Neural crest cell (in vitro differentiated cells): ENCODE measurements at regions not wholly inside any gene's neighbourhood (a gene's known extent, or its start where the extent isn't known, plus 50 kb on each side); places are given as distances from the start of the nearest gene placed in this dataset.

Source experiments
- DNase-seq: peaks from one replicate; pipeline ENCODE4 v3.0.0; 2021; ENCODE audit warnings: low read depth, mixed read lengths, low spot score
- H3K27ac Mint-ChIP-seq: one replicate; pipeline ENCODE4 v1.8.0; 2021; ENCODE audit warnings: mild to moderate bottlenecking, mixed read lengths; ENCODE audit not compliant: unreplicated experiment
- H3K27me3 Mint-ChIP-seq: 2 replicates; pipeline ENCODE4 v1.8.0; 2021; ENCODE audit warnings: low read depth, mild to moderate bottlenecking, mixed read lengths
- H3K36me3 Mint-ChIP-seq: 2 replicates; pipeline ENCODE4 v1.8.0; 2021; ENCODE audit warnings: low read depth, mild to moderate bottlenecking, mixed read lengths
- H3K4me1 Mint-ChIP-seq: 2 replicates; pipeline ENCODE4 v1.8.0; 2021; ENCODE audit warnings: mixed read lengths
- H3K4me3 Mint-ChIP-seq: one replicate; pipeline ENCODE4 v1.8.0; 2021; ENCODE audit warnings: mild to moderate bottlenecking, mixed read lengths
- H3K9me3 Mint-ChIP-seq: 2 replicates; pipeline ENCODE4 v1.8.0; 2021; ENCODE audit warnings: mixed read lengths
- CTCF ChIP-seq: fragments of 200-600 bp; sonication (generic); conservative IDR thresholded peaks from 2 replicates; pipeline ENCODE4 v1.5.0; 2021; ENCODE audit warnings: antibody characterized with exemption, mild to moderate bottlenecking

DNA sequence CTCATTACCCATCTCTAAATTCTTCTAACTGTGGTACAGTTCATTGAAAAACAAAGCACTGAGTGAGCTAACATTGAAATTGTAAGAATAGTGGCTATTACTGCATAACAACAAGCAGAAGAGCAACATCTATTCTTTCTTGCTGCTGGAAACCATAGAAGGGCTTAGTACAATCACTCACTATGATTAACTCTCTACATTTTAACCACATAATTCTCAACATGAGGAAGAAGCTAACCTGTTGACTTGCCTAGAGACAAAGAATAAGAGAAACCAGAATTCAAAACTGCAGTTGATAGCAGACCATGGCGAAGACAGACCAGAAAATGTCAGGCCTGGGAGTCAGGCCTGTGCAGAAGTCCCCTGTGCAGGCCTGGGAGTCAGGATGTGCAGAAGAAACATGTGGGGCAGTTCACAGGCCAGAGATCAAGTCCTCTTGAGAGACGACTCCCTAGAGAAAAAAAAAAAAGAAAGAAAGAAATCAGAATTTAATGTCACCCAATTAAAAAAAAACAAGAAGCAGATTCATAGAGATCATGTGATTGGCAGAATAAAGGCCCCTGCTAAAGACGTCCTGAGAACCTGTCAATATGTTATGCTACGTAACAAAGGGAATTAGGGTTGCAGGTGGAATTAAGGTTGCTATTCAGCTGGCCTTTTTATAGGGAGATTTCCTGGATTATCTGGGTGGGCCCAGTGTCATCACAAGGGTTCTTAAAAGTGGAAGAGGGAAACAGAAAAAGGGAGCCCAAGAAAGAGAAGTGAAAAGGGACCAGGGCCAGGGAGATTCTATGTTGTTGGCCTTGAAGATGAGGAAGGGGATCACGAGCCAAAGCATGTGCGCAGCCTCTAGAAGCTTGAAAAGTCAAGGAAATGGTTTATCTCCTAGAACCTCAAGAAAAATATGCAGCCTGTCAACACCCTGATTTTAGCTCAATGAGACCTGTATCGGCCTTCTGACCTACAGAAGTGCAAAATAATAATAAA, 94.9 kb downstream of the MRPL39 start:
- Mint-ChIP-seq H3K4me3 (no peak overlapping the region), H3K9me3 (no peaks in the 10 kb centered on the region), H3K27me3 (no peaks in the 10 kb centered on the region), H3K4me1 (no peaks in the 10 kb centered on the region), H3K27ac (no peak overlapping the region), H3K36me3 (no peaks in the 10 kb centered on the region)
- TF ChIP-seq CTCF, result no peak
- no peak for DNase-seq

- H3K4me3 Mint-ChIP-seq, result no peak overlapping the region
- H3K4me1 Mint-ChIP-seq, result no peaks in the 10 kb centered on the region
- no peak overlapping the region for H3K27ac Mint-ChIP-seq
- no peaks in the 10 kb centered on the region for H3K36me3 Mint-ChIP-seq
- DNase-seq, result no peak
- no peak for TF ChIP-seq CTCF
- H3K9me3 Mint-ChIP-seq, result no peaks in the 10 kb centered on the region
- no peaks in the 10 kb centered on the region for H3K27me3 Mint-ChIP-seq
Measured at GRCh38 chr21:25509862-25510261, 97.4 kb downstream of the MRPL39 start.

DNA sequence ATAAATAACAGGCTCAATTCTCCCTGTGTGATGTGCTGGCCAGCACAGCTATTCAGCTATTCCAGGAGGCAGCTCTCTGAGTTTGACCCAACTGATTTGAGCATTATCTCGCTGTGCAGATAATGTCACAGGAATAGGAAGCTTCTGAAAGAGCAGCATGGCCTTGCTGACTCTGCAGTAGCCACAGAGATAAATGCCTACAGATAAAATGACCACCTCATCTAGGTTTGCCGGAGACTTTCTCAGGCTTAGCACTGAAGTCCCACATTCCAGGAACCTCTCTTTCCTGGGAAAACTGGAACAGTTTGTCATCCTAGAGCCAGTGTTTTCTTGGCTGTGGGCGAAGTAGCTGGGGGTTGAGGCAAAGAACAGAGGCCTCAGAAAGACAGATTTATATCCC, 98.9 kb downstream of the MRPL39 start:
- Mint-ChIP-seq H3K4me1 (no peaks in the 10 kb centered on the region), H3K27me3 (no peaks in the 10 kb centered on the region), H3K27ac (no peak overlapping the region), H3K9me3 (no peaks in the 10 kb centered on the region), H3K36me3 (no peaks in the 10 kb centered on the region), H3K4me3 (no peak overlapping the region)
- DNase-seq, result no peak
- no peak for TF ChIP-seq CTCF

GRCh38 chr21:25507522-25507921, 99.8 kb downstream of the MRPL39 start:
- Mint-ChIP-seq H3K4me3 (no peak overlapping the region), H3K9me3 (no peaks in the 10 kb centered on the region), H3K27me3 (no peaks in the 10 kb centered on the region), H3K36me3 (no peaks in the 10 kb centered on the region), H3K4me1 (no peaks in the 10 kb centered on the region), H3K27ac (no peak overlapping the region)
- no peak for DNase-seq
- no peak for TF ChIP-seq CTCF

GRCh38 chr21:25506887-25507286, 100.4 kb downstream of the MRPL39 start:
- Mint-ChIP-seq H3K4me1 (no peaks in the 10 kb centered on the region), H3K27me3 (no peaks in the 10 kb centered on the region), H3K36me3 (no peaks in the 10 kb centered on the region), H3K9me3 (no peaks in the 10 kb centered on the region), H3K4me3 (no peak overlapping the region), H3K27ac (no peak overlapping the region)
- DNase-seq, result no peak
- no peak for TF ChIP-seq CTCF
